ENCODE measurements at regions not wholly inside any gene's neighbourhood (a gene's known extent, or its start where the extent isn't known, plus 50 kb on each side); places are given as distances from the start of the nearest gene placed in this dataset.

DNA sequence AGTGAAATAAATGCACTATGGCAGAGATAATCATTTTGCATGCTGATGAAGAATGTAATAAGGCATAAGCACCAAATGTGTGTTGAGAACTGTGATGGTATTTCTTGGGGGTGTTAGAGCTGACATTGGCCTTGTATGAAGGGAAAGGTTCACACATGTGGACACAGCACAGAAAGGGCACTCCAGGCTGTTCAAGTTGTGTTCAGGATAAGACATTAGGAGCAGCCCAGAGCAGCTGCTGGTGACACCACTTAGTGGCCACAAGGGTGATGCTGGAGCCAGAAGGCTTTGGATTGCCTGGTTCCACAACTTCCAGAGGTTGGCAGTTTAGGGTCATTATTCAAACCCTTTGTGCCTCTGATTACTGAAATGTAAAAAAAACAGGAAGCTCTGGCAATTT is 155.4 kb downstream of the GOLGA6L6 start:
- TF ChIP-seq CTCF (IDR thresholded peaks at IDR 0.05; ENCODE audit: insufficient read depth, low read depth, low read length) (no peak), EZH2 (IDR thresholded peaks at IDR 0.05; ENCODE audit: insufficient read depth, low read length) (no peak)
